ENCODE measurements at regions not wholly inside any gene's neighbourhood (a gene's known extent, or its start where the extent isn't known, plus 50 kb on each side); places are given as distances from the start of the nearest gene placed in this dataset.

- no peak for TF ChIP-seq GATA3 (IDR thresholded peaks at IDR 0.05; ENCODE audit: low read depth, low read length)
- no peak for TF ChIP-seq GATA2 (IDR thresholded peaks at IDR 0.05; ENCODE audit: low read depth, low read length)
Measured at GRCh38 chr2:182636699-182637098, 79.4 kb upstream of the DNAJC10 start.
